ENCODE measurements at regions not wholly inside any gene's neighbourhood (a gene's known extent, or its start where the extent isn't known, plus 50 kb on each side); places are given as distances from the start of the nearest gene placed in this dataset.

DNA sequence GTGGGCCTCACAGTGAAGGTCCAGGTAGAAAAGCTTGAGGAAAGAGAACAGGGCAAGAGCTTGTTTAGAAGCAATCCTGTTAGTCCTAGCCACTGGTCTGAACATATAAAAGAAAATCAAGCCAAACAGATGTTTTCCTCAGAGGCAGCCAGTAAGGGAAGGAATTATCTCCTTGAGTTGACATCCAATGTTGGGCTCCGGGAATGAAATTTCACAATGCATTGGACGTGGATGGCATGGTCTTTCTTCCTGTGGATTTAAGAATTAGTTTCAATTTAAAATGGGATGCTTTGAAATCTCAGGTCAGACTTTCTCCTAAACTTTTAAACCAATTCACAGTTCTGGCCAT is 92.1 kb downstream of the ACKR3 start (continued):
- TF ChIP-seq, protein P1, sequence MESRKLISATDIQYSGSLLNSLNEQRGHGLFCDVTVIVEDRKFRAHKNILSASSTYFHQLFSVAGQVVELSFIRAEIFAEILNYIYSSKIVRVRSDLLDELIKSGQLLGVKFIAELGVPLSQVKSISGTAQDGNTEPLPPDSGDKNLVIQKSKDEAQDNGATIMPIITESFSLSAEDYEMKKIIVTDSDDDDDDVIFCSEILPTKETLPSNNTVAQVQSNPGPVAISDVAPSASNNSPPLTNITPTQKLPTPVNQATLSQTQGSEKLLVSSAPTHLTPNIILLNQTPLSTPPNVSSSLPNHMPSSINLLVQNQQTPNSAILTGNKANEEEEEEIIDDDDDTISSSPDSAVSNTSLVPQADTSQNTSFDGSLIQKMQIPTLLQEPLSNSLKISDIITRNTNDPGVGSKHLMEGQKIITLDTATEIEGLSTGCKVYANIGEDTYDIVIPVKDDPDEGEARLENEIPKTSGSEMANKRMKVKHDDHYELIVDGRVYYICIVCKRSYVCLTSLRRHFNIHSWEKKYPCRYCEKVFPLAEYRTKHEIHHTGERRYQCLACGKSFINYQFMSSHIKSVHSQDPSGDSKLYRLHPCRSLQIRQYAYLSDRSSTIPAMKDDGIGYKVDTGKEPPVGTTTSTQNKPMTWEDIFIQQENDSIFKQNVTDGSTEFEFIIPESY (CRISPR knock-in tag; IDR thresholded peaks at IDR 0.05): no peak
- TF ChIP-seq FOSL2 (CRISPR knock-in tag; IDR thresholded peaks at IDR 0.05) (no peak), ZNF598 (CRISPR knock-in tag; IDR thresholded peaks at IDR 0.05; ENCODE audit: borderline replicate concordance) (no peak), ZNF773 (CRISPR knock-in tag; IDR thresholded peaks at IDR 0.05; ENCODE audit: borderline replicate concordance) (no peak), ZNF234 (CRISPR knock-in tag; conservative IDR thresholded peaks at IDR 0.05) (no peak), KLF11 (CRISPR knock-in tag; IDR thresholded peaks at IDR 0.05) (no peak), TRIM24 (CRISPR knock-in tag; IDR thresholded peaks at IDR 0.05) (no peak)
- TF ChIP-seq, protein P2, sequence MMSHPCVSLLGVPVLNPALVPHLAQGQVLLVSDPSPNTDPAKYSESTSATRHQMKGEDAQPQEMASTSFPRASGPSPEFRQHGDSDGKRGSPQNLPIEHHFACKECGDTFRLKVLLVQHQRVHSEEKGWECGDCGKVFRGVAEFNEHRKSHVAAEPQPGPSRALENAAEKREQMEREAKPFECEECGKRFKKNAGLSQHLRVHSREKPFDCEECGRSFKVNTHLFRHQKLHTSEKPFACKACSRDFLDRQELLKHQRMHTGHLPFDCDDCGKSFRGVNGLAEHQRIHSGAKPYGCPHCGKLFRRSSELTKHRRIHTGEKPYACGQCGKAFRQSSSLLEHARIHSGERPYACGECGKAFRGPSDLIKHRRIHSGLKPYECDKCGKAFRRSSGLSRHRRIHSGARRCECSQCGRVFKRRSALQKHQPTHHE (CRISPR knock-in tag; IDR thresholded peaks at IDR 0.05; ENCODE audit: borderline replicate concordance): no peak

DNA sequence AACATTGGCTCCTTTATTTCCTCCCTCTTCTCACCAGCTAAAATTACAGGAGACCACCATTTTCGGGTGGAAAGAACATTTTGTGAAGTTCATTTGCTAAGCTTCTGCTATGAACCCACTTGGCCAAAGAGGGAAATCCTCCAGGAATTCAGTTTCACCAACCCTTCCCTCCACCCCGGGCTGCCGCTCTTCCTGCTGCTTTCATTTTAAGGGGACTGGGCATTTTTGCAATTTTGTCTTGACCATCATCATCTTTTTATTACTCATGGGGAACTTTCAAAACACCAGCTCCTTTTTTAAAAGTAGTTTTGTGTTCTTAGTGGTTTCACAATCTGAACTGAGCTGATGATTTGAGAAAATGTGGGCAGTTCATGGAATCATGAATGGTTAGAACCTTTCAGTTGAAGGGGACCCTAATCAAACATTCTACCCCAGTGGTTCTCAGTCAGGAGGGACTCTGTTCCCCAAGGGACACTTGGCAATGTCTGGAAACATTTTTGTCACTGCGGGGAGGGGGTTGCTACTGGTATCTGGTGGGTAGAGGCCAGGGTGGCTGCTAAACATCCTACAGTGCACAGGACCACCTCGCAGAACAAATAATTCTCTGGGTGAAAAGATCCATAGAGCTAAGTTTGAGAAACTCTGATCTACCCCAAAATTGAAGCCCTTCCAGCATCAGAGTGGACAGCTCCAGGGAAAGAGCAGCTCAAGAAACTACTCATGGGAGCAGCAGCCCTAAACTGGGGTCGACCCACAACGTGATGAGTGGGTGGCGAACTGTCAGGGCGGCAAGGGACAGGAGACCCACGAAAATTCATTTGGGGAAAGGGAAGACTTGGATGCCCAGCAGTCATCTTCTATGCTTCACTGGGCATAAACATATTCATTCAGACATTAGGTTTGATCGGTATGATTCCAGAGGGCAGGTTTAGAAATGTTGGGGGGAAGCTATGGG is 92.9 kb downstream of the ACKR3 start:
- ATAC-seq (no peak), FAIRE-seq (no peak), DNase-seq (ENCODE audit: low spot score) (no peak)
- Histone ChIP-seq H3K27ac (ENCODE audit: extremely low read length, insufficient read depth, low read length) (no peak overlapping the region), H3K27me3 (ENCODE audit: control insufficient read depth in 1 of 2, insufficient read depth in 2 of 2, low read length in 2 of 2) (peaks cover 0 to 23% of the 10 kb centered on the region in 2 experiments; a peak in 3 of 5 replicates), H4K20me1 (ENCODE audit: insufficient read depth, low read length) (no peaks in the 10 kb centered on the region), H3K4me1 (ENCODE audit: insufficient read depth, low read length) (no peaks in the 10 kb centered on the region), H3K4me2 (ENCODE audit: low read depth, low read length) (no peak overlapping the region), H3K36me3 (replicated peaks in 1 of 2; ENCODE audit: control insufficient read depth in 1 of 2, insufficient read depth in 2 of 2, low read length in 2 of 2) (no peaks in the 10 kb centered on the region), H3K79me2 (ENCODE audit: insufficient read depth, low read length) (no peaks in the 10 kb centered on the region), H3K9ac (ENCODE audit: insufficient read depth, low read depth, low read length) (no peak overlapping the region), H3K9me3 (ENCODE audit: low read length) (no peaks in the 10 kb centered on the region; the same call in 1 of the 2 replicates), H3K4me3 (replicated peaks in 1 of 3; ENCODE audit: insufficient read depth in 1 of 3, low read depth in 2 of 3, low read length in 3 of 3) (no peak overlapping the region), H2AFZ (ENCODE audit: low read length) (no peak overlapping the region)
- no TSS peak for BruUV-seq (replicated peaks)
- TF ChIP-seq ZFX (CRISPR knock-in tag; IDR thresholded peaks at IDR 0.05; ENCODE audit: low read depth) (no peak), SNRNP70 (IDR thresholded peaks at IDR 0.05; ENCODE audit: low read depth, low read length) (no peak), ZC3H4 (CRISPR knock-in tag; IDR thresholded peaks at IDR 0.05; ENCODE audit: borderline replicate concordance) (no peak), ZNF772 (CRISPR knock-in tag; IDR thresholded peaks at IDR 0.05) (no peak)
- TF ChIP-seq, protein P3, sequence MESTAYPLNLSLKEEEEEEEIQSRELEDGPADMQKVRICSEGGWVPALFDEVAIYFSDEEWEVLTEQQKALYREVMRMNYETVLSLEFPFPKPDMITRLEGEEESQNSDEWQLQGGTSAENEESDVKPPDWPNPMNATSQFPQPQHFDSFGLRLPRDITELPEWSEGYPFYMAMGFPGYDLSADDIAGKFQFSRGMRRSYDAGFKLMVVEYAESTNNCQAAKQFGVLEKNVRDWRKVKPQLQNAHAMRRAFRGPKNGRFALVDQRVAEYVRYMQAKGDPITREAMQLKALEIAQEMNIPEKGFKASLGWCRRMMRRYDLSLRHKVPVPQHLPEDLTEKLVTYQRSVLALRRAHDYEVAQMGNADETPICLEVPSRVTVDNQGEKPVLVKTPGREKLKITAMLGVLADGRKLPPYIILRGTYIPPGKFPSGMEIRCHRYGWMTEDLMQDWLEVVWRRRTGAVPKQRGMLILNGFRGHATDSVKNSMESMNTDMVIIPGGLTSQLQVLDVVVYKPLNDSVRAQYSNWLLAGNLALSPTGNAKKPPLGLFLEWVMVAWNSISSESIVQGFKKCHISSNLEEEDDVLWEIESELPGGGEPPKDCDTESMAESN (CRISPR knock-in tag; conservative IDR thresholded peaks at IDR 0.05): no peak
- in situ Hi-C loops (cut with HindIII; ENCODE audit: extremely low pct_ligation_motif_present, low pct_unique_long_range_greater_than_20kb) (no loop called here), intact Hi-C loops (cut with micrococcal nuclease; ENCODE audit: unreplicated experiment) (no loop called here)
- ChIA-PET POLR2A (no interaction called here), CTCF (ENCODE audit: low intra/inter-chr PET ratio, low total read pairs) (no interaction called here)
- 31% methylated on average over 11 of the region's 11 CpGs for WGBS (ENCODE audit: low lambda C conversion rate)

Data from HepG2 (cell line).